Immature natural killer cell (primary cell): ENCODE measurements at regions not wholly inside any gene's neighbourhood (a gene's known extent, or its start where the extent isn't known, plus 50 kb on each side); places are given as distances from the start of the nearest gene placed in this dataset.
A peak's percentile ranks its signal among the peaks of the same experiment; 100 is the strongest.

Experiments used
- DNase-seq, 3 donors: peaks; one replicate each; pipeline ENCODE4 v3.0.0; 2022; ENCODE audit warnings: mixed read lengths in 1 of 3
- H3K27ac Mint-ChIP-seq, 6 donors: one replicate each; pipeline ENCODE4 v1.8.0; 2020; ENCODE audit warnings: mixed read lengths in 6 of 6, mild to moderate bottlenecking in 5 of 6, inconsistent platforms in 4 of 6, moderate library complexity in 3 of 6
- H3K27me3 Mint-ChIP-seq, 3 donors: one replicate each; pipeline ENCODE4 v1.8.0; 2020 to 2021; ENCODE audit warnings: low read depth in 3 of 3, mild to moderate bottlenecking in 3 of 3, mixed read lengths in 3 of 3, moderate library complexity in 3 of 3, inconsistent platforms in 1 of 3
- H3K36me3 Mint-ChIP-seq, 3 donors: one replicate each; pipeline ENCODE4 v1.8.0; 2020; ENCODE audit warnings: mixed read lengths in 3 of 3, inconsistent platforms in 2 of 3, mild to moderate bottlenecking in 2 of 3
- H3K4me1 Mint-ChIP-seq, 2 donors: one replicate each; pipeline ENCODE4 v1.8.0; 2020; ENCODE audit warnings: inconsistent platforms in 2 of 2, mild to moderate bottlenecking in 2 of 2, mixed read lengths in 2 of 2, moderate library complexity in 1 of 2
- H3K4me3 Mint-ChIP-seq, 5 donors: one replicate each; pipeline ENCODE4 v1.8.0; 2020; ENCODE audit warnings: mild to moderate bottlenecking in 5 of 5, mixed read lengths in 5 of 5, inconsistent platforms in 3 of 5, moderate library complexity in 3 of 5
- H3K9me3 Mint-ChIP-seq, 6 donors: one replicate each; pipeline ENCODE4 v1.8.0; 2020; ENCODE audit warnings: mild to moderate bottlenecking in 6 of 6, mixed read lengths in 6 of 6, inconsistent platforms in 4 of 6, moderate library complexity in 3 of 6

GRCh38 chrX:148193759-148194158 lies 212.6 kb downstream of the FMR1NB start:
- H3K4me1 Mint-ChIP-seq: no peaks in the 10 kb centered on the region

GRCh38 chrX:148203531-148203930 lies 222.4 kb downstream of the FMR1NB start:
- H3K9me3 Mint-ChIP-seq: no peaks in the 10 kb centered on the region
- H3K27ac Mint-ChIP-seq: no peak overlapping the region
- H3K36me3 Mint-ChIP-seq: no peaks in the 10 kb centered on the region
- H3K4me3 Mint-ChIP-seq: no peak overlapping the region
- peaks cover 3 to 6% of the 10 kb centered on the region in 2 donors for H3K4me1 Mint-ChIP-seq
- no peak for DNase-seq
- H3K27me3 Mint-ChIP-seq: peaks cover 0 to 3% (median 1%) of the 10 kb centered on the region in 3 donors

More at GRCh38 chrX:148193759-148194158, 212.6 kb downstream of the FMR1NB start:
- no peaks in the 10 kb centered on the region for H3K36me3 Mint-ChIP-seq
- no peaks in the 10 kb centered on the region for H3K9me3 Mint-ChIP-seq
- no peak overlapping the region for H3K27ac Mint-ChIP-seq
- DNase-seq: no peak
- no peak overlapping the region for H3K4me3 Mint-ChIP-seq
- H3K27me3 Mint-ChIP-seq: peaks cover 0 to 3% (median 2%) of the 10 kb centered on the region in 3 donors

GRCh38 chrX:148204195-148204594 lies 223.1 kb downstream of the FMR1NB start:
- Mint-ChIP-seq H3K36me3 (no peaks in the 10 kb centered on the region), H3K9me3 (no peaks in the 10 kb centered on the region), H3K27ac (no peak overlapping the region), H3K27me3 (peaks cover 0 to 3% (median 0%) of the 10 kb centered on the region in 3 donors), H3K4me1 (peaks cover 3 to 6% of the 10 kb centered on the region in 2 donors), H3K4me3 (peak overlapping the region in 1 of 5 donors; percentile 6)
- DNase-seq: peak in 1 of 3 donors; percentile 0

GRCh38 chrX:148214786-148215185 lies 233.6 kb downstream of the FMR1NB start:
- H3K4me1 Mint-ChIP-seq: no peaks in the 10 kb centered on the region
- no peaks in the 10 kb centered on the region for H3K36me3 Mint-ChIP-seq
- no peak overlapping the region for H3K4me3 Mint-ChIP-seq
- no peaks in the 10 kb centered on the region for H3K9me3 Mint-ChIP-seq
- H3K27me3 Mint-ChIP-seq: no peaks in the 10 kb centered on the region
- H3K27ac Mint-ChIP-seq: no peak overlapping the region
- DNase-seq: no peak

- Mint-ChIP-seq H3K4me3 (no peak overlapping the region), H3K27ac (no peak overlapping the region), H3K36me3 (no peaks in the 10 kb centered on the region), H3K27me3 (no peaks in the 10 kb centered on the region), H3K4me1 (no peaks in the 10 kb centered on the region), H3K9me3 (no peaks in the 10 kb centered on the region)
- DNase-seq: no peak
These were observed 234.6 kb downstream of the FMR1NB start for GRCh38 chrX:148215726-148216125.

- Mint-ChIP-seq H3K27ac (no peak overlapping the region), H3K4me1 (no peaks in the 10 kb centered on the region), H3K4me3 (no peak overlapping the region), H3K36me3 (no peaks in the 10 kb centered on the region), H3K27me3 (peaks cover 0 to 3% (median 0%) of the 10 kb centered on the region in 3 donors), H3K9me3 (peaks cover 0 to 2% (median 0%) of the 10 kb centered on the region in 6 donors)
- DNase-seq: no peak
These were observed 242.2 kb downstream of the FMR1NB start for GRCh38 chrX:148223361-148223760.

- DNase-seq: no peak
- H3K4me3 Mint-ChIP-seq: no peak overlapping the region
- no peak overlapping the region for H3K27ac Mint-ChIP-seq
- no peaks in the 10 kb centered on the region for H3K36me3 Mint-ChIP-seq
- no peaks in the 10 kb centered on the region for H3K9me3 Mint-ChIP-seq
- no peaks in the 10 kb centered on the region for H3K4me1 Mint-ChIP-seq
- H3K27me3 Mint-ChIP-seq: peaks cover 0 to 6% (median 3%) of the 10 kb centered on the region in 3 donors
These were observed 247.4 kb downstream of the FMR1NB start for GRCh38 chrX:148228521-148228920.

GRCh38 chrX:148229801-148230303 lies 248.7 kb downstream of the FMR1NB start:
- H3K36me3 Mint-ChIP-seq: no peaks in the 10 kb centered on the region
- H3K4me1 Mint-ChIP-seq: no peaks in the 10 kb centered on the region
- no peak overlapping the region for H3K4me3 Mint-ChIP-seq
- no peak for DNase-seq
- no peak overlapping the region for H3K27ac Mint-ChIP-seq
- H3K9me3 Mint-ChIP-seq: no peaks in the 10 kb centered on the region
- H3K27me3 Mint-ChIP-seq: peaks cover 0 to 8% (median 6%) of the 10 kb centered on the region in 3 donors

- peaks cover 0 to 4% (median 2%) of the 10 kb centered on the region in 6 donors for H3K9me3 Mint-ChIP-seq
- no peak for DNase-seq
- H3K36me3 Mint-ChIP-seq: no peaks in the 10 kb centered on the region
- H3K27me3 Mint-ChIP-seq: peaks cover 3 to 12% (median 4%) of the 10 kb centered on the region in 3 donors
- no peaks in the 10 kb centered on the region for H3K4me1 Mint-ChIP-seq
- H3K4me3 Mint-ChIP-seq: no peak overlapping the region
- H3K27ac Mint-ChIP-seq: no peak overlapping the region
These were observed 240.4 kb upstream of the AFF2 start for GRCh38 chrX:148259990-148260389.

GRCh38 chrX:148265829-148266228 lies 234.6 kb upstream of the AFF2 start:
- Mint-ChIP-seq H3K36me3 (no peaks in the 10 kb centered on the region), H3K27me3 (peaks cover 0 to 18% (median 0%) of the 10 kb centered on the region in 3 donors), H3K4me3 (no peak overlapping the region), H3K4me1 (peaks cover 3 to 5% of the 10 kb centered on the region in 2 donors), H3K9me3 (peaks cover 0 to 4% (median under 1%) of the 10 kb centered on the region in 6 donors), H3K27ac (no peak overlapping the region)
- no peak for DNase-seq

- Mint-ChIP-seq H3K27ac (no peak overlapping the region), H3K36me3 (no peaks in the 10 kb centered on the region), H3K27me3 (peaks cover 0 to 15% (median 0%) of the 10 kb centered on the region in 3 donors), H3K9me3 (no peaks in the 10 kb centered on the region), H3K4me1 (peaks cover 6 to 12% of the 10 kb centered on the region in 2 donors), H3K4me3 (no peak overlapping the region)
- no peak for DNase-seq
These were observed 231.7 kb upstream of the AFF2 start for GRCh38 chrX:148268673-148269072.

- H3K4me1 Mint-ChIP-seq: peaks cover 6 to 12% of the 10 kb centered on the region in 2 donors
- H3K27me3 Mint-ChIP-seq: peaks cover 0 to 12% (median 0%) of the 10 kb centered on the region in 3 donors
- H3K4me3 Mint-ChIP-seq: no peak overlapping the region
- no peak overlapping the region for H3K27ac Mint-ChIP-seq
- DNase-seq: no peak
- H3K9me3 Mint-ChIP-seq: no peaks in the 10 kb centered on the region
- H3K36me3 Mint-ChIP-seq: no peaks in the 10 kb centered on the region
These were observed 230.9 kb upstream of the AFF2 start for GRCh38 chrX:148269513-148269912.

- Mint-ChIP-seq H3K36me3 (no peaks in the 10 kb centered on the region), H3K27me3 (peaks cover 0 to 13% (median 0%) of the 10 kb centered on the region in 3 donors), H3K27ac (no peak overlapping the region), H3K4me3 (no peak overlapping the region), H3K9me3 (no peaks in the 10 kb centered on the region), H3K4me1 (peaks cover 6 to 12% of the 10 kb centered on the region in 2 donors)
- DNase-seq: peak in 2 of 3 donors; percentile 1 to 3
These were observed 229.9 kb upstream of the AFF2 start for GRCh38 chrX:148270499-148270898.

- Mint-ChIP-seq H3K27me3 (peaks cover 0 to 13% (median 0%) of the 10 kb centered on the region in 3 donors), H3K27ac (no peak overlapping the region), H3K9me3 (no peaks in the 10 kb centered on the region)
These were observed 229.2 kb upstream of the AFF2 start for GRCh38 chrX:148271263-148271662.

GRCh38 chrX:148281920-148282319 lies 218.5 kb upstream of the AFF2 start:
- Mint-ChIP-seq H3K4me1 (no peaks in the 10 kb centered on the region), H3K9me3 (no peaks in the 10 kb centered on the region), H3K4me3 (no peak overlapping the region), H3K27ac (no peak overlapping the region), H3K36me3 (no peaks in the 10 kb centered on the region), H3K27me3 (peaks cover 0 to 2% (median 2%) of the 10 kb centered on the region in 3 donors)
- DNase-seq: no peak

More at GRCh38 chrX:148271263-148271662, 229.2 kb upstream of the AFF2 start:
- H3K36me3 Mint-ChIP-seq: no peaks in the 10 kb centered on the region
- H3K4me3 Mint-ChIP-seq: no peak overlapping the region
- no peak for DNase-seq
- H3K4me1 Mint-ChIP-seq: peaks cover 6 to 12% of the 10 kb centered on the region in 2 donors
